MM.1S (cell line): ENCODE measurements at regions not wholly inside any gene's neighbourhood (a gene's known extent, or its start where the extent isn't known, plus 50 kb on each side); places are given as distances from the start of the nearest gene placed in this dataset.

ENCODE experiments used
- DNase-seq: peaks from one replicate; pipeline ENCODE4 v3.0.0-alpha.2; 2015
- H2AFZ ChIP-seq: fragments of 300-600 bp; sonication (generic); 2 replicates; pipeline ENCODE4 v1.6.0; 2016; ENCODE audit warnings: antibody characterized with exemption, low read length
- H3F3A ChIP-seq: fragments of 300-600 bp; sonication (generic); 2 replicates; pipeline ENCODE4 v1.6.1; 2016; ENCODE audit warnings: mild to moderate bottlenecking, antibody characterized with exemption, low read length, moderate library complexity, mixed read lengths; ENCODE audit not compliant: insufficient read depth
- H3K27ac ChIP-seq: fragments of 300-600 bp; sonication (generic); 2 replicates; pipeline ENCODE4 v1.5.1; 2016; ENCODE audit warnings: mild to moderate bottlenecking, low read length
- H3K27me3 ChIP-seq: fragments of 300-600 bp; sonication (generic); replicated peaks from 2 replicates; pipeline ENCODE4 v1.6.0; 2016; ENCODE audit warnings: low read length; ENCODE audit not compliant: insufficient read depth
- H3K36me3 ChIP-seq: fragments of 300-600 bp; sonication (generic); replicated peaks from 2 replicates; pipeline ENCODE4 v1.6.1; 2016; ENCODE audit warnings: mild to moderate bottlenecking, low read length, mixed read lengths; ENCODE audit not compliant: insufficient read depth
- H3K4me1 ChIP-seq: fragments of 300-600 bp; sonication (generic); 2 replicates; pipeline ENCODE4 v1.6.1; 2016; ENCODE audit warnings: low read length, mixed read lengths
- H3K4me2 ChIP-seq: fragments of 300-600 bp; sonication (generic); 2 replicates; pipeline ENCODE4 v1.6.0; 2016; ENCODE audit warnings: low read depth, low read length
- H3K4me3 ChIP-seq: fragments of 300-600 bp; sonication (generic); 2 replicates; pipeline ENCODE4 v1.5.1; 2016; ENCODE audit warnings: low read length, mixed read lengths
- H3K79me2 ChIP-seq: fragments of 300-600 bp; sonication (generic); 2 replicates; pipeline ENCODE4 v1.6.1; 2016; ENCODE audit warnings: mixed run types, low read length, mixed read lengths
- H3K9ac ChIP-seq: fragments of 300-600 bp; sonication (generic); 2 replicates; pipeline ENCODE4 v1.6.1; 2016; ENCODE audit warnings: low read length, mixed read lengths
- H3K9me2 ChIP-seq: fragments of 300-600 bp; sonication (generic); replicated peaks from 2 replicates; pipeline ENCODE4 v1.6.1; 2016; ENCODE audit warnings: mild to moderate bottlenecking, low read length, mixed read lengths; ENCODE audit not compliant: insufficient read depth
- H3K9me3 ChIP-seq: fragments of 300-600 bp; sonication (generic); replicated peaks from 2 replicates; pipeline ENCODE4 v1.6.1; 2016; ENCODE audit warnings: mild to moderate bottlenecking, low read length, mixed read lengths; ENCODE audit not compliant: insufficient read depth
- H4K20me1 ChIP-seq: fragments of 300-600 bp; sonication (generic); 2 replicates; pipeline ENCODE4 v1.6.1; 2016; ENCODE audit warnings: mild to moderate bottlenecking, low read length, moderate library complexity, mixed read lengths; ENCODE audit not compliant: insufficient read depth
- CTCF ChIP-seq: fragments of 300-600 bp; sonication (generic); IDR thresholded peaks from 2 replicates; pipeline ENCODE4 v1.5.1; 2016; ENCODE audit warnings: antibody characterized with exemption, low read length, mixed read lengths
- EZH2 ChIP-seq: fragments of 300-600 bp; sonication (generic); optimal IDR thresholded peaks from 2 replicates; pipeline ENCODE3; 2017; ENCODE audit warnings: low read depth, mild to moderate bottlenecking, antibody characterized with exemption, low read length, mixed read lengths
- EZH2phosphoT487 ChIP-seq: fragments of 300-600 bp; sonication (generic); IDR thresholded peaks from 2 replicates; pipeline ENCODE4 v1.6.1; 2018; ENCODE audit warnings: antibody characterized with exemption, low read length

GRCh38 chr5:10145923-10146401 is 103.7 kb downstream of the ATPSCKMT start:
- Histone ChIP-seq H3K79me2 (no peaks in the 10 kb centered on the region), H3K36me3 (no peaks in the 10 kb centered on the region), H3K4me3 (no peak overlapping the region), H4K20me1 (no peaks in the 10 kb centered on the region), H3K9me3 (no peaks in the 10 kb centered on the region), H3K4me1 (no peaks in the 10 kb centered on the region), H3K27me3 (no peaks in the 10 kb centered on the region), H3K4me2 (no peak overlapping the region), H2AFZ (no peak overlapping the region), H3F3A (no peaks in the 10 kb centered on the region), H3K9me2 (no peaks in the 10 kb centered on the region), H3K27ac (no peak overlapping the region), H3K9ac (no peak overlapping the region)
- DNase-seq, result peak; percentile 49
- no peak for TF ChIP-seq EZH2phosphoT487
- peak; percentile 43 for TF ChIP-seq CTCF

GRCh38 chr5:10144040-10144439 is 105.6 kb downstream of the ATPSCKMT start:
- Histone ChIP-seq H3K4me3 (no peak overlapping the region), H3K27me3 (no peaks in the 10 kb centered on the region)
- TF ChIP-seq CTCF (no peak), EZH2phosphoT487 (no peak), EZH2 (no peak)

GRCh38 chr5:10140195-10140973 is 109.3 kb downstream of the ATPSCKMT start:
- Histone ChIP-seq H2AFZ (no peak overlapping the region), H3K4me1 (no peaks in the 10 kb centered on the region), H3F3A (no peaks in the 10 kb centered on the region), H3K27me3 (no peaks in the 10 kb centered on the region), H3K79me2 (no peaks in the 10 kb centered on the region), H3K9ac (no peak overlapping the region), H3K9me2 (no peaks in the 10 kb centered on the region), H3K9me3 (no peaks in the 10 kb centered on the region), H3K4me3 (no peak overlapping the region), H3K36me3 (no peaks in the 10 kb centered on the region), H3K4me2 (no peak overlapping the region), H3K27ac (no peak overlapping the region), H4K20me1 (no peaks in the 10 kb centered on the region)
- no peak for TF ChIP-seq EZH2
- no peak for TF ChIP-seq EZH2phosphoT487
- no peak for TF ChIP-seq CTCF
- DNase-seq, result no peak

More at GRCh38 chr5:10144040-10144439, 105.6 kb downstream of the ATPSCKMT start:
- Histone ChIP-seq H3K79me2 (no peaks in the 10 kb centered on the region), H3K9ac (no peak overlapping the region), H4K20me1 (no peaks in the 10 kb centered on the region), H3K4me1 (no peaks in the 10 kb centered on the region), H3K9me2 (no peaks in the 10 kb centered on the region), H3K9me3 (no peaks in the 10 kb centered on the region), H2AFZ (no peak overlapping the region), H3K27ac (no peak overlapping the region), H3K36me3 (no peaks in the 10 kb centered on the region), H3K4me2 (no peak overlapping the region), H3F3A (no peaks in the 10 kb centered on the region)
- no peak for DNase-seq
